Stomach (tissue), 8 donors: ENCODE measurements at regions not wholly inside any gene's neighbourhood (a gene's known extent, or its start where the extent isn't known, plus 50 kb on each side); places are given as distances from the start of the nearest gene placed in this dataset.

ENCODE experiments used
- DNase-seq, 2 donors: peaks; one replicate each; pipeline versions ENCODE4 v3.0.0 to v3.0.0-alpha.2; 2013 to 2019
- H3K27ac ChIP-seq, 5 donors: fragments of 200-600 bp in 4 of 5; sonication (generic) in 4 of 5; one replicate each; pipeline ENCODE4 v1.5.1; 2013 to 2019; ENCODE audit warnings: mild to moderate bottlenecking in 1 of 5, moderate library complexity in 1 of 5
- H3K27me3 ChIP-seq, 3 donors: fragments of 200-600 bp; sonication (generic); one replicate each; pipeline ENCODE4 v1.5.1; 2017 to 2019; ENCODE audit warnings: mixed run types in 1 of 3
- H3K36me3 ChIP-seq, 4 donors: fragments of 200-600 bp; sonication (generic); 1 replicate in 3 of 4; 2 replicates in 1 of 4; pipeline ENCODE4 v1.5.1; 2016 to 2019
- H3K4me1 ChIP-seq, 4 donors: fragments of 200-600 bp; sonication (generic); one replicate each; pipeline ENCODE4 v1.5.1; 2016 to 2019
- H3K4me3 ChIP-seq, 4 donors: fragments of 200-600 bp; sonication (generic) in 3 of 4; one replicate each; pipeline ENCODE4 v1.5.1; 2016 to 2019; ENCODE audit warnings: mild to moderate bottlenecking in 1 of 4
- H3K9me3 ChIP-seq, 4 donors: fragments of 200-600 bp; sonication (generic); one replicate each; pipeline ENCODE4 v1.5.1; 2016 to 2019
- EP300 ChIP-seq: sonication (generic); formaldehyde crosslinking; IDR thresholded peaks from one replicate; pipeline ENCODE4 v1.6.1; 2017; ENCODE audit warnings: antibody characterized with exemption
- POLR2A ChIP-seq, 4 donors: fragments of 450-650 bp; IDR thresholded peaks; one replicate each; pipeline ENCODE4 v1.6.1; 2016; ENCODE audit warnings: antibody characterized with exemption in 4 of 4, control low read depth in 2 of 4, mild to moderate bottlenecking in 1 of 4, moderate library complexity in 1 of 4
- POLR2AphosphoS5 ChIP-seq, 3 donors: sonication (generic); formaldehyde crosslinking; IDR thresholded peaks; one replicate each; pipeline ENCODE4 v1.6.1; 2016; ENCODE audit warnings: antibody characterized with exemption in 3 of 3
- WGBS, 5 donors: extraction: QIAGEN DNeasy Blood & Tissue Kit in 3 of 5; methylation state at CpG; one replicate each; pipeline versions ENCODE4 v1.1.5 to v1.1.7; 2013 to 2018; 5-methylcytosine and 5-hydroxymethylcytosine counted together
- intact Hi-C: fragments of 100-400 bp; cut with DNase I; formaldehyde crosslinking; loops from one replicate; pipeline ENCODE4 v1.15.1; 2023; ENCODE audit warnings: low total_unique reads
- TF ChIP-seq, protein P1 (sequence below), 7 experiments: fragments of 450-650 bp in 4 of 7; fragments of 200-600 bp in 3 of 7; sonication (generic) in 3 of 7; IDR thresholded peaks; one replicate each; pipeline ENCODE4 v1.5.1; 2016 to 2019; ENCODE audit warnings: antibody characterized with exemption in 7 of 7, control low read depth in 2 of 7, mild to moderate bottlenecking in 1 of 7
- donor health status: healthy with polysubstance abuse.
- donor health status: Bipolar disorder and iron deficiency.
- donor health status: healthy.

DNA sequence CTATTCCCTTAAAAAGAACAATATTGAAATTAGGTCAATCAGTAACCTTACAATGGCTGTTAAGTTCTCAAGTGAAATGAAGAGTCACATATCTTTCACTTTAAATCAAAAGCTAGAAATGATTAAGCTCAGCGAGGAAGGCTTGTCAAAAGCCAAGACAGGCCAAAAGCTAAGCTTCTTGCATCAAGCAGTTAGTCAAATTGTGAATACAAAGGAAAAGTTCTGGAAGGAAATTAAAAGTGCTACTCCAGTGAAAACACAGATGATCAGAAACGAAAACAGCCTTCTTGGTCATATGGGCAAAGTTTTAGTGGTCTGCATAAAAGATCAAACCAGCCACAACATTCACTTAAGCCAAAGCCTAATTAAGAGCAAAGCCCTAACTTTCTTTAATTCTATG lies 402.6 kb upstream of the ZEB2 start:
- 61 to 78% (median 73%) methylated on average over 2 of the region's 2 CpGs for WGBS, 5 donors
- DNase-seq = no peak
- H3K27ac ChIP-seq = no peak overlapping the region

DNA sequence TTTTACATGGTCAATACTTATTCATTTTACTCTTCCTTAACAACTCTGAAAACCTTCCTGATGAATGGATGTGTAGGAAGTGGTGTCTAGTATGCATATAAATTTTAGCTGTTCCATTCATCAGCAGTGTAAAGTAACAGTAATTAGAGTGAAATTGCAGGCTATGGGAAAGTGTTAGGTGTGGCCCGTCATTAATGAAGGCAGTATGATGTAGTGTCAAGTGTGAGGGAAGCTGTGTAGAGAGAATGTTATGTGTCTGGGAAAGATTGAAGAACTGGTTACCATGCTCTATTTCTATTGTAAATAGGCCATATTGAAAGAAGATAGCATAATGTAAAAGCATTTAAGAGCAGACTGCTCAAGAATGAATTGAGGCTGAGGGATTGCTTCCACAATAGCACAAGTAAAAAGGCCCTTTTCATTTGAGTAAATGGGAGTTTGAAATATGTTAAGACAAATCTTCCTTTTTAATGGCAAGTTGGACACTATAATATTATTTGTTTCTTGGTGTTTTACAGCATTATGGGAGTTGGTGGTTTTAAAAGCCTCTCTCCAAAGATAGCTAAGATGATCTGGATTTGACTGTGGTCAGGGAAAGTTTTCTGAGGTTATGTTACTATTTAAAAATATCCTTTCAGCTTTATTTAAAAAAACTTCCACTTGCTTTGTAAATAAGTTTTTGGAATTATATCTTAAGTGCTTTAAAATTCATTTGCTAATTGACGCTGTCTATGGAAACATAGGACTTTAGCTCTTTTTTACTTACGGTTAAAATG lies 401.0 kb upstream of the ZEB2 start:
- no peaks in the 10 kb centered on the region for H3K9me3 ChIP-seq
- no peak overlapping the region for H3K4me3 ChIP-seq
- no peak overlapping the region for H3K27ac ChIP-seq
- TF ChIP-seq EP300 = no peak
- no peak for TF ChIP-seq POLR2A (IDR thresholded peaks at IDR 0.05)
- TF ChIP-seq, protein P1, sequence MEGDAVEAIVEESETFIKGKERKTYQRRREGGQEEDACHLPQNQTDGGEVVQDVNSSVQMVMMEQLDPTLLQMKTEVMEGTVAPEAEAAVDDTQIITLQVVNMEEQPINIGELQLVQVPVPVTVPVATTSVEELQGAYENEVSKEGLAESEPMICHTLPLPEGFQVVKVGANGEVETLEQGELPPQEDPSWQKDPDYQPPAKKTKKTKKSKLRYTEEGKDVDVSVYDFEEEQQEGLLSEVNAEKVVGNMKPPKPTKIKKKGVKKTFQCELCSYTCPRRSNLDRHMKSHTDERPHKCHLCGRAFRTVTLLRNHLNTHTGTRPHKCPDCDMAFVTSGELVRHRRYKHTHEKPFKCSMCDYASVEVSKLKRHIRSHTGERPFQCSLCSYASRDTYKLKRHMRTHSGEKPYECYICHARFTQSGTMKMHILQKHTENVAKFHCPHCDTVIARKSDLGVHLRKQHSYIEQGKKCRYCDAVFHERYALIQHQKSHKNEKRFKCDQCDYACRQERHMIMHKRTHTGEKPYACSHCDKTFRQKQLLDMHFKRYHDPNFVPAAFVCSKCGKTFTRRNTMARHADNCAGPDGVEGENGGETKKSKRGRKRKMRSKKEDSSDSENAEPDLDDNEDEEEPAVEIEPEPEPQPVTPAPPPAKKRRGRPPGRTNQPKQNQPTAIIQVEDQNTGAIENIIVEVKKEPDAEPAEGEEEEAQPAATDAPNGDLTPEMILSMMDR (IDR thresholded peaks at IDR 0.05) = no peak
- TF ChIP-seq POLR2AphosphoS5 (IDR thresholded peaks at IDR 0.05) = no peak
- intact Hi-C loops = no loop called here
- no peaks in the 10 kb centered on the region for H3K36me3 ChIP-seq
- no peak for DNase-seq
- no peaks in the 10 kb centered on the region for H3K27me3 ChIP-seq
- 84 to 94% (median 91%) methylated on average over 3 of the region's 3 CpGs for WGBS, 5 donors
- H3K4me1 ChIP-seq = no peaks in the 10 kb centered on the region

More for the DNA sequence above, 402.6 kb upstream of the ZEB2 start:
- TF ChIP-seq, protein P1 (IDR thresholded peaks at IDR 0.05) = no peak
- no peak for TF ChIP-seq POLR2AphosphoS5 (IDR thresholded peaks at IDR 0.05)
- TF ChIP-seq EP300 = no peak
- TF ChIP-seq POLR2A (IDR thresholded peaks at IDR 0.05) = no peak
- Histone ChIP-seq H3K27me3 (no peaks in the 10 kb centered on the region), H3K9me3 (peaks cover 0 to 6% (median 3%) of the 10 kb centered on the region in 4 donors), H3K4me3 (no peak overlapping the region), H3K36me3 (no peaks in the 10 kb centered on the region), H3K4me1 (no peaks in the 10 kb centered on the region)
- intact Hi-C loops = no loop called here

DNA sequence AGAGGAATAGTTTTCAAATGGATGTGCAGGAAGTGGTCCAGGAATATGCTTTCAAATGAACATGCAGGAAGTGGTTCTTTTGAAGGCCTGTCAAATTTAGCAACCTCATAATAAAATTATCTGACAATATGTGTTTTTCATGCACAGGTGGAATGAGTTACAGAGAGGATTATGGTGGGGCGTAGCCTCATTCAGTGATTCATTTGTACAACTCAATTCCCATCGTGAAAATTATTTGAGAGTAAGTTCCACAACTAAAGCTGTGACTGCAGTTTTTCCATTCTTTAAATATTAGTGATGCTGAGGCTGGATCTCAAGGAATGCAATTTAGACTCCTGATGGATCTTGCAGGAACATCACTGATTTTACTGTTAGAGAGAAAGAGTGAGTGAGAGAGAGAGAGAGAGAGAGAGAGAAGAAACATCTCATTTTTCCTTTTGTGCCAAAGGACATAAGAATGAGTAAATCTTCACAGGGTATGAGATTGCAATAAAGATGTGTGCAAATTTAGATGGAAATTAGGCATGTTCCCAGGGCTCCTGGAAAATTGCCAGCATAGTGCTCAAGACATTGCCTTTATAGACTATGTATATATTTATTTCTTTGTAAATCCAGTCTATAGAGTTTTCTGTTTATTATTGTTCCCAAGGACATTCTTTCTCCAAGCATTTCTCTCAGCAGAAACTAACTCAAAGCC lies 394.9 kb upstream of the ZEB2 start:
- WGBS, 5 donors = 47 to 70% (median 48%) methylated on average over 2 of the region's 2 CpGs
- intact Hi-C loops = no loop called here
- peak in 1 of 2 donors; percentile 18 for DNase-seq
- no peaks in the 10 kb centered on the region for H3K9me3 ChIP-seq
- H3K36me3 ChIP-seq = no peaks in the 10 kb centered on the region
- no peaks in the 10 kb centered on the region for H3K27me3 ChIP-seq
- TF ChIP-seq POLR2AphosphoS5 (IDR thresholded peaks at IDR 0.05) = no peak
- no peak for TF ChIP-seq EP300
- TF ChIP-seq, protein P1 (IDR thresholded peaks at IDR 0.05) = no peak
- TF ChIP-seq POLR2A (IDR thresholded peaks at IDR 0.05) = no peak
- H3K4me3 ChIP-seq = no peak overlapping the region
- no peak overlapping the region for H3K27ac ChIP-seq
- H3K4me1 ChIP-seq = no peaks in the 10 kb centered on the region

DNA sequence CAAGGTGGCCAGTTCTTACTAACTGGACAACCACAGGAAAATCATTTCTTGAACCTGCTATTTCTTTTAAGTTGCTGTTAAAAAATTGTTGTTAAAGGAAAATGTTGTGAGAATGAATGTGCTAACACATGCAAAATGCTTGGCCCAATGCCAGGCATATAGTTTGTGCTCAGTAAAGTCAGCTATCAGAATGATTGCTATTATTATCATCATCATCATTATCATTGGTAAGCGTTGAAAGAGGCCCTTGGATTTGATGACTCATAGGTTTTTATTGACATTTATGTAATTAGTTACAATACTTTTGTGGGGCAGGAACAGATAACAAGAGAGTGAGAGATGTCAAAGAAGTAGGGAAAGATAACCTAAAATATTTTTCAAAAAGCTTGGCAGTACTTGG lies 394.2 kb upstream of the ZEB2 start:
- intact Hi-C loops = no loop called here
- no peak for DNase-seq
- no peak overlapping the region for H3K27ac ChIP-seq
- H3K4me1 ChIP-seq = no peaks in the 10 kb centered on the region
- no peak for TF ChIP-seq POLR2A (IDR thresholded peaks at IDR 0.05)
- TF ChIP-seq, protein P1 (IDR thresholded peaks at IDR 0.05) = no peak
- no peak for TF ChIP-seq POLR2AphosphoS5 (IDR thresholded peaks at IDR 0.05)
- TF ChIP-seq EP300 = no peak
- WGBS, 5 donors = 30 to 56% (median 43%) methylated on average over 1 of the region's 1 CpG
- H3K9me3 ChIP-seq = no peaks in the 10 kb centered on the region
- no peaks in the 10 kb centered on the region for H3K36me3 ChIP-seq
- no peak overlapping the region for H3K4me3 ChIP-seq
- no peaks in the 10 kb centered on the region for H3K27me3 ChIP-seq
